Osteoblast (primary cell): ENCODE measurements at regions not wholly inside any gene's neighbourhood (a gene's known extent, or its start where the extent isn't known, plus 50 kb on each side); places are given as distances from the start of the nearest gene placed in this dataset. TPM values are rescaled to one million over a fixed set of nuclear protein-coding genes. Genes with fewer than 3 reads are reported as not detected.

Experiments
- DNase-seq: peaks from one replicate; pipeline ENCODE4 v3.0.0; 2011; ENCODE audit warnings: low spot score, mixed read lengths; ENCODE audit not compliant: insufficient read length; ENCODE audit errors: missing footprints
- H2AFZ ChIP-seq: 2 replicates; pipeline ENCODE4 v1.6.0; 2011; ENCODE audit warnings: mild to moderate bottlenecking, low read length
- H3K27ac ChIP-seq: 2 replicates; pipeline ENCODE4 v1.5.1; 2011; ENCODE audit warnings: mild to moderate bottlenecking, low read depth, low read length, moderate library complexity
- H3K27me3 ChIP-seq: 2 replicates; pipeline ENCODE4 v1.6.0; 2012; ENCODE audit warnings: mild to moderate bottlenecking, control low read depth, inconsistent platforms, low read length, moderate library complexity; ENCODE audit not compliant: insufficient read depth
- H3K36me3 ChIP-seq: 2 replicates; pipeline ENCODE4 v1.5.1; 2011; ENCODE audit warnings: mild to moderate bottlenecking, low read length, control low read depth, moderate library complexity; ENCODE audit not compliant: insufficient read depth
- H3K4me1 ChIP-seq: 2 replicates; pipeline ENCODE4 v1.5.1; 2011; ENCODE audit warnings: mild to moderate bottlenecking, low read length, control low read depth, moderate library complexity; ENCODE audit not compliant: insufficient read depth
- H3K4me2 ChIP-seq: 2 replicates; pipeline ENCODE4 v1.6.0; 2011; ENCODE audit warnings: mild to moderate bottlenecking, low read length; ENCODE audit not compliant: insufficient read depth
- H3K4me3 ChIP-seq: fragments of 200-600 bp; sonication (generic); 3 replicates; pipeline ENCODE4 v1.5.1; 2012; ENCODE audit warnings: mild to moderate bottlenecking, low read length, inconsistent platforms; ENCODE audit not compliant: insufficient read depth
- H3K79me2 ChIP-seq: 2 replicates; pipeline ENCODE4 v1.6.0; 2012; ENCODE audit warnings: mild to moderate bottlenecking, low read length, control low read depth, inconsistent platforms; ENCODE audit not compliant: insufficient read depth
- H3K9me3 ChIP-seq: 2 replicates; pipeline ENCODE4 v1.5.1; 2011; ENCODE audit warnings: low read depth, low read length, control low read depth
- H4K20me1 ChIP-seq: 2 replicates; pipeline ENCODE4 v1.6.0; 2012; ENCODE audit warnings: mild to moderate bottlenecking, low read length, control low read depth; ENCODE audit not compliant: insufficient read depth
- CTCF ChIP-seq: IDR thresholded peaks from 2 replicates; pipeline ENCODE4 v1.5.1; 2011; ENCODE audit warnings: mild to moderate bottlenecking, low read depth, low read length, moderate library complexity; ENCODE audit errors: extremely low read depth
- small RNA-seq: library from RNA; depleted of rRNA; stranded (forward); fragments of <200 nt; gene quantifications from one replicate; pipeline ENCODE3, GENCODE V24; 2012

- Histone ChIP-seq H3K27me3 (no peaks in the 10 kb centered on the region), H3K4me3 (no peak overlapping the region), H3K9me3 (no peaks in the 10 kb centered on the region), H3K27ac (peak overlapping the region; percentile 26), H3K36me3 (no peaks in the 10 kb centered on the region), H3K4me1 (peaks cover 7% of the 10 kb centered on the region), H2AFZ (peak overlapping the region; percentile 75), H3K79me2 (no peaks in the 10 kb centered on the region), H4K20me1 (no peaks in the 10 kb centered on the region), H3K4me2 (peak overlapping the region; percentile 15)
- no peak for TF ChIP-seq CTCF
- peak; percentile 90 for DNase-seq
Measured at GRCh38 chr5:143456952-143457547, 53.6 kb upstream of the NR3C1 start.

GRCh38 chr5:143454936-143455516 lies 51.5 kb upstream of the NR3C1 start:
- no peak for TF ChIP-seq CTCF
- Histone ChIP-seq H3K27ac (no peak overlapping the region), H3K79me2 (no peaks in the 10 kb centered on the region), H3K36me3 (no peaks in the 10 kb centered on the region), H3K4me3 (no peak overlapping the region), H4K20me1 (no peaks in the 10 kb centered on the region), H3K9me3 (no peaks in the 10 kb centered on the region), H2AFZ (no peak overlapping the region), H3K4me2 (no peak overlapping the region), H3K27me3 (no peaks in the 10 kb centered on the region), H3K4me1 (peaks cover 7% of the 10 kb centered on the region)
- no peak for DNase-seq

- Histone ChIP-seq H4K20me1 (no peaks in the 10 kb centered on the region), H3K9me3 (no peaks in the 10 kb centered on the region), H3K4me3 (no peak overlapping the region), H3K4me2 (no peak overlapping the region), H3K4me1 (peaks cover 7% of the 10 kb centered on the region), H3K79me2 (no peaks in the 10 kb centered on the region), H2AFZ (no peak overlapping the region), H3K27ac (no peak overlapping the region), H3K36me3 (no peaks in the 10 kb centered on the region), H3K27me3 (no peaks in the 10 kb centered on the region)
- no peak for TF ChIP-seq CTCF
- no peak for DNase-seq
Measured at GRCh38 chr5:143453720-143454119, 50.2 kb upstream of the NR3C1 start.

Small RNA genes lying in the stretch of these regions (small RNA-seq; reads per million reads assigned to genes)
- gene MIR5197 = not detected
- not detected for gene RNU7-156P
